Endothelial cell of umbilical vein (primary cell): ENCODE measurements at regions not wholly inside any gene's neighbourhood (a gene's known extent, or its start where the extent isn't known, plus 50 kb on each side); places are given as distances from the start of the nearest gene placed in this dataset.

Experiments
- BruUV-seq: library from RNA; stranded (reverse); fragments of 400-500 nt; replicated peaks from 2 replicates; lab custom pipeline; 2021; lab: Mats Ljungman, UMichigan
- CTCF ChIA-PET: fragments of 300-600, 350-600 bp; sonication (Branson Sonifier 250); formaldehyde crosslinking; loops from one replicate; lab custom pipeline; 2021; ENCODE audit warnings: antibody characterized with exemption, inconsistent platforms; lab: Charles Lee
- POLR2A ChIA-PET: fragments of 300-600, 350-600 bp; sonication (Branson Sonifier 250); formaldehyde crosslinking; loops from one replicate; lab custom pipeline; 2021; ENCODE audit warnings: antibody characterized with exemption, inconsistent platforms; lab: Charles Lee
- DNase-seq: peaks from one replicate; pipeline ENCODE4 v3.0.0-alpha.2; 2011; ENCODE audit warnings: low read depth, low spot score
- FAIRE-seq: peaks from 2 replicates; lab custom pipeline; 2011; peaks lifted over from hg19 to GRCh38; lab: Jason Lieb, UNC
- H2AFZ ChIP-seq: 2 replicates; pipeline ENCODE4 v1.6.0; 2012; ENCODE audit warnings: low read depth, low read length, control low read depth, inconsistent platforms
- H3K27ac ChIP-seq: 2 replicates; pipeline ENCODE4 v1.5.1; 2011; ENCODE audit warnings: low read depth, mild to moderate bottlenecking, control low read depth, low read length, moderate library complexity; ENCODE audit not compliant: insufficient read depth
- H3K27me3 ChIP-seq, 2 experiments: 2 replicates each; pipeline versions ENCODE4 v1.6.0 to v1.6.1; 2011; ENCODE audit warnings: low read length in 2 of 2, mixed read lengths in 1 of 2; ENCODE audit not compliant: control insufficient read depth in 2 of 2, insufficient read depth in 2 of 2
- H3K36me3 ChIP-seq, 2 experiments: 2 replicates in 1 of 2; 3 replicates in 1 of 2; pipeline ENCODE4 v1.5.1; 2011; ENCODE audit warnings: low read length in 2 of 2, mild to moderate bottlenecking in 1 of 2, moderate library complexity in 1 of 2; ENCODE audit not compliant: control insufficient read depth in 2 of 2, insufficient read depth in 2 of 2; ENCODE audit errors: extremely low read depth in 1 of 2
- H3K4me1 ChIP-seq: 3 replicates; pipeline ENCODE4 v1.5.1; 2011; ENCODE audit warnings: mild to moderate bottlenecking, low read length; ENCODE audit not compliant: control insufficient read depth, insufficient read depth; ENCODE audit errors: extremely low read depth
- H3K4me2 ChIP-seq: 2 replicates; pipeline ENCODE4 v1.6.1; 2011; ENCODE audit warnings: low read length, control low read depth, mixed read lengths; ENCODE audit not compliant: insufficient read depth
- H3K4me3 ChIP-seq, 3 experiments: fragments of 200-600 bp in 1 of 3; sonication (generic), shearing (Covaris generic) in 1 of 3; replicated peaks in 1 of 3; 2 replicates each; pipeline ENCODE4 v1.5.1; 2011 to 2016; ENCODE audit warnings: control low read depth in 3 of 3, low read length in 3 of 3, mild to moderate bottlenecking in 2 of 3, inconsistent platforms in 1 of 3, low read depth in 1 of 3, moderate library complexity in 1 of 3; ENCODE audit not compliant: insufficient read depth in 1 of 3
- H3K79me2 ChIP-seq: 2 replicates; pipeline ENCODE4 v1.6.0; 2012; ENCODE audit warnings: low read length, inconsistent platforms; ENCODE audit not compliant: control insufficient read depth, insufficient read depth
- H3K9ac ChIP-seq: replicated peaks from 2 replicates; pipeline ENCODE3; 2011; ENCODE audit warnings: low read length, control low read depth; ENCODE audit not compliant: insufficient read depth; ENCODE audit errors: extremely low read depth
- H3K9me1 ChIP-seq: replicated peaks from 3 replicates; pipeline ENCODE4 v1.6.0; 2011; ENCODE audit warnings: mild to moderate bottlenecking, low read length; ENCODE audit not compliant: control insufficient read depth, insufficient read depth; ENCODE audit errors: extremely low read depth
- H3K9me3 ChIP-seq: replicated peaks from 2 replicates; pipeline ENCODE4 v1.5.1; 2012; ENCODE audit warnings: low read length, inconsistent platforms; ENCODE audit not compliant: control insufficient read depth, insufficient read depth
- H4K20me1 ChIP-seq: replicated peaks from 2 replicates; pipeline ENCODE3; 2011; ENCODE audit warnings: mild to moderate bottlenecking, low read length; ENCODE audit not compliant: control insufficient read depth, insufficient read depth; ENCODE audit errors: extremely low read depth
- EZH2 ChIP-seq: IDR thresholded peaks from 2 replicates; pipeline ENCODE4 v1.6.1; 2012; ENCODE audit warnings: borderline replicate concordance, low read depth, mild to moderate bottlenecking, moderate library complexity, low read length, inconsistent platforms; ENCODE audit not compliant: severe bottlenecking
- FOS ChIP-seq: IDR thresholded peaks from 2 replicates; pipeline ENCODE4 v1.6.1; 2011; ENCODE audit warnings: mild to moderate bottlenecking, low read length, moderate library complexity, borderline replicate concordance; ENCODE audit not compliant: insufficient read depth
- GATA2 ChIP-seq: IDR thresholded peaks from 2 replicates; pipeline ENCODE4 v1.7.0; 2011; ENCODE audit warnings: low read depth, mild to moderate bottlenecking, moderate library complexity, mixed read lengths, low read length; ENCODE audit not compliant: insufficient read length, insufficient read depth
- JUN ChIP-seq: IDR thresholded peaks from 2 replicates; pipeline ENCODE4 v1.6.1; 2011; ENCODE audit warnings: borderline replicate concordance, low read depth; ENCODE audit not compliant: insufficient read length, insufficient read depth
- MYC ChIP-seq: IDR thresholded peaks from one replicate; pipeline ENCODE4 v1.6.1; 2011; ENCODE audit warnings: mild to moderate bottlenecking, low read depth, low read length
- POLR2A ChIP-seq: IDR thresholded peaks from 2 replicates; pipeline ENCODE4 v1.6.1; 2012; ENCODE audit warnings: low read depth, mild to moderate bottlenecking, control low read depth, low read length
- POLR2AphosphoS5 ChIP-seq: IDR thresholded peaks from 2 replicates; pipeline ENCODE4 v1.6.1; 2012; ENCODE audit warnings: low read depth, mild to moderate bottlenecking, control low read depth, low read length, moderate library complexity; ENCODE audit not compliant: insufficient read depth
- dilution Hi-C: fragments of 300-500 bp; cut with MboI; formaldehyde crosslinking; loops from one replicate; pipeline ENCODE4 v1.15.0; 2019; ENCODE audit warnings: low sequenced_read_pairs; ENCODE audit not compliant: extremely low pct_ligation_motif_present
- intact Hi-C: fragments of 100-400 bp; cut with micrococcal nuclease; formaldehyde crosslinking; loops from one replicate; pipeline ENCODE4 v1.10.0; 2022
- TF ChIP-seq, protein P1 (sequence below), 2 donors: IDR thresholded peaks; 1 replicate in 1 of 2; 2 replicates in 1 of 2; pipeline ENCODE4 v1.5.1; 2011; ENCODE audit warnings: low read length in 2 of 2, mild to moderate bottlenecking in 2 of 2, moderate library complexity in 2 of 2, control low read depth in 1 of 2, inconsistent platforms in 1 of 2, low read depth in 1 of 2; ENCODE audit not compliant: insufficient read depth in 1 of 2; ENCODE audit errors: extremely low read depth in 1 of 2
- TF ChIP-seq, protein P2 (sequence below): IDR thresholded peaks from 2 replicates; pipeline ENCODE4 v1.6.1; 2011; ENCODE audit not compliant: insufficient read depth, insufficient read length

DNA sequence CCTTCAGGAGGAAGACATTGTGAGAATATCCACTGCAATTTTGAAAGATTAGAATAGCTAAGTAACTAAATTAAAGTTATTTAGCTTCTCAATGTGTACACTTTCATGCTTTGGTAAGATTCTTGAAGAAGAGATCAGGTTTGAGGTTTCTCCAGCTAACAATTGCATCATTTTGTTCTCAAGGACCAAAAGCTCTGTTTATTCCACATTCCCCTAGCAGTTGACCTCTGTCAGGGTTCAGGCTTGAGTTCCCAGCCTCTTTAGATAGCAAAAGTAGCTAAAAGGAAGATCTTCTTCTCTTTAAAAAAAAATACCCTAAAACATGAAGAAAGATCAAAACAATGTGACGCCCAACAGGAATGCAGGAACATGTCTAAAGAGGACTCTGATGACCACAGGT is 179.4 kb upstream of the IGFBP3 start:
- H3K4me3 ChIP-seq: no peak overlapping the region
- no peak for DNase-seq

More for the DNA sequence above, 179.4 kb upstream of the IGFBP3 start:
- dilution Hi-C loops (no loop called here), intact Hi-C loops (no loop called here)
- TF ChIP-seq EZH2 (no peak), FOS (no peak), MYC (no peak), JUN (no peak), POLR2AphosphoS5 (no peak), POLR2A (no peak), GATA2 (no peak)
- TF ChIP-seq, protein P1, sequence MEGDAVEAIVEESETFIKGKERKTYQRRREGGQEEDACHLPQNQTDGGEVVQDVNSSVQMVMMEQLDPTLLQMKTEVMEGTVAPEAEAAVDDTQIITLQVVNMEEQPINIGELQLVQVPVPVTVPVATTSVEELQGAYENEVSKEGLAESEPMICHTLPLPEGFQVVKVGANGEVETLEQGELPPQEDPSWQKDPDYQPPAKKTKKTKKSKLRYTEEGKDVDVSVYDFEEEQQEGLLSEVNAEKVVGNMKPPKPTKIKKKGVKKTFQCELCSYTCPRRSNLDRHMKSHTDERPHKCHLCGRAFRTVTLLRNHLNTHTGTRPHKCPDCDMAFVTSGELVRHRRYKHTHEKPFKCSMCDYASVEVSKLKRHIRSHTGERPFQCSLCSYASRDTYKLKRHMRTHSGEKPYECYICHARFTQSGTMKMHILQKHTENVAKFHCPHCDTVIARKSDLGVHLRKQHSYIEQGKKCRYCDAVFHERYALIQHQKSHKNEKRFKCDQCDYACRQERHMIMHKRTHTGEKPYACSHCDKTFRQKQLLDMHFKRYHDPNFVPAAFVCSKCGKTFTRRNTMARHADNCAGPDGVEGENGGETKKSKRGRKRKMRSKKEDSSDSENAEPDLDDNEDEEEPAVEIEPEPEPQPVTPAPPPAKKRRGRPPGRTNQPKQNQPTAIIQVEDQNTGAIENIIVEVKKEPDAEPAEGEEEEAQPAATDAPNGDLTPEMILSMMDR (IDR thresholded peaks at IDR 0.05; ENCODE audit: extremely low read depth in 1 of 2, insufficient read depth in 1 of 2, low read depth in 1 of 2, low read length in 2 of 2): no peak
- TF ChIP-seq, protein P2, sequence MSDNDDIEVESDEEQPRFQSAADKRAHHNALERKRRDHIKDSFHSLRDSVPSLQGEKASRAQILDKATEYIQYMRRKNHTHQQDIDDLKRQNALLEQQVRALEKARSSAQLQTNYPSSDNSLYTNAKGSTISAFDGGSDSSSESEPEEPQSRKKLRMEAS: no peak
- Histone ChIP-seq H2AFZ (no peak overlapping the region), H3K4me2 (no peak overlapping the region), H4K20me1 (no peaks in the 10 kb centered on the region), H3K9me3 (no peaks in the 10 kb centered on the region), H3K27ac (no peak overlapping the region), H3K4me1 (no peaks in the 10 kb centered on the region), H3K79me2 (no peaks in the 10 kb centered on the region), H3K27me3 (no peaks in the 10 kb centered on the region), H3K36me3 (no peaks in the 10 kb centered on the region), H3K9me1 (no peaks in the 10 kb centered on the region), H3K9ac (no peak overlapping the region)
- CTCF ChIA-PET: no interaction called here
- BruUV-seq: no TSS peak
- FAIRE-seq: no peak
- POLR2A ChIA-PET: no interaction called here
